ENCODE measurements at regions not wholly inside any gene's neighbourhood (a gene's known extent, or its start where the extent isn't known, plus 50 kb on each side); places are given as distances from the start of the nearest gene placed in this dataset.

GRCh38 chr1:30819244-30819571 is 61.6 kb upstream of the LAPTM5 start:
- Histone ChIP-seq H3K27me3 (replicated peaks; ENCODE audit: insufficient read depth, low read depth, low read length, poor library complexity) (peaks cover 9% of the 10 kb centered on the region), H3K36me3 (ENCODE audit: insufficient read depth, low read length, poor library complexity, severe bottlenecking) (no peaks in the 10 kb centered on the region), H3K9me3 (ENCODE audit: low read depth, low read length, poor library complexity, severe bottlenecking) (no peaks in the 10 kb centered on the region), H3K27ac (ENCODE audit: low read depth, low read length, poor library complexity, severe bottlenecking) (no peak overlapping the region), H3K4me1 (ENCODE audit: insufficient read depth, low read length, poor library complexity, severe bottlenecking) (peaks cover 14% of the 10 kb centered on the region), H3K4me3 (ENCODE audit: low read depth, low read length, poor library complexity, severe bottlenecking) (no peak overlapping the region)
- ChIA-PET POLR2A (ENCODE audit: low non-redundant PET) (no interaction called here), CTCF (no interaction called here)
- DNase-seq (ENCODE audit: low spot score), result no peak
- intact Hi-C loops (cut with micrococcal nuclease; ENCODE audit: unreplicated experiment), result no loop called here
- BruUV-seq (replicated peaks), result no TSS peak
- TF ChIP-seq EZH2 (IDR thresholded peaks at IDR 0.05; ENCODE audit: borderline replicate concordance, low read depth, low read length, poor library complexity, severe bottlenecking), result no peak
- TF ChIP-seq, protein P1, sequence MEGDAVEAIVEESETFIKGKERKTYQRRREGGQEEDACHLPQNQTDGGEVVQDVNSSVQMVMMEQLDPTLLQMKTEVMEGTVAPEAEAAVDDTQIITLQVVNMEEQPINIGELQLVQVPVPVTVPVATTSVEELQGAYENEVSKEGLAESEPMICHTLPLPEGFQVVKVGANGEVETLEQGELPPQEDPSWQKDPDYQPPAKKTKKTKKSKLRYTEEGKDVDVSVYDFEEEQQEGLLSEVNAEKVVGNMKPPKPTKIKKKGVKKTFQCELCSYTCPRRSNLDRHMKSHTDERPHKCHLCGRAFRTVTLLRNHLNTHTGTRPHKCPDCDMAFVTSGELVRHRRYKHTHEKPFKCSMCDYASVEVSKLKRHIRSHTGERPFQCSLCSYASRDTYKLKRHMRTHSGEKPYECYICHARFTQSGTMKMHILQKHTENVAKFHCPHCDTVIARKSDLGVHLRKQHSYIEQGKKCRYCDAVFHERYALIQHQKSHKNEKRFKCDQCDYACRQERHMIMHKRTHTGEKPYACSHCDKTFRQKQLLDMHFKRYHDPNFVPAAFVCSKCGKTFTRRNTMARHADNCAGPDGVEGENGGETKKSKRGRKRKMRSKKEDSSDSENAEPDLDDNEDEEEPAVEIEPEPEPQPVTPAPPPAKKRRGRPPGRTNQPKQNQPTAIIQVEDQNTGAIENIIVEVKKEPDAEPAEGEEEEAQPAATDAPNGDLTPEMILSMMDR (conservative IDR thresholded peaks at IDR 0.05; ENCODE audit: low read depth, low read length), result no peak

- Histone ChIP-seq H3K9me3 (ENCODE audit: low read depth, low read length, poor library complexity, severe bottlenecking) (no peaks in the 10 kb centered on the region), H3K27me3 (replicated peaks; ENCODE audit: insufficient read depth, low read depth, low read length, poor library complexity) (peaks cover 9% of the 10 kb centered on the region), H3K4me3 (ENCODE audit: low read depth, low read length, poor library complexity, severe bottlenecking) (no peak overlapping the region), H3K36me3 (ENCODE audit: insufficient read depth, low read length, poor library complexity, severe bottlenecking) (no peaks in the 10 kb centered on the region), H3K4me1 (ENCODE audit: insufficient read depth, low read length, poor library complexity, severe bottlenecking) (peaks cover 9% of the 10 kb centered on the region), H3K27ac (ENCODE audit: low read depth, low read length, poor library complexity, severe bottlenecking) (no peak overlapping the region)
- ChIA-PET CTCF (no interaction called here), POLR2A (ENCODE audit: low non-redundant PET) (no interaction called here)
- no peak for DNase-seq (ENCODE audit: low spot score)
- BruUV-seq (replicated peaks), result no TSS peak
- no peak for TF ChIP-seq EZH2 (IDR thresholded peaks at IDR 0.05; ENCODE audit: borderline replicate concordance, low read depth, low read length, poor library complexity, severe bottlenecking)
- TF ChIP-seq, protein P1 (conservative IDR thresholded peaks at IDR 0.05; ENCODE audit: low read depth, low read length), result no peak
- intact Hi-C loops (cut with micrococcal nuclease; ENCODE audit: unreplicated experiment), result no loop called here
Observed at GRCh38 chr1:30818568-30819243, 61.1 kb upstream of the LAPTM5 start.

DNA sequence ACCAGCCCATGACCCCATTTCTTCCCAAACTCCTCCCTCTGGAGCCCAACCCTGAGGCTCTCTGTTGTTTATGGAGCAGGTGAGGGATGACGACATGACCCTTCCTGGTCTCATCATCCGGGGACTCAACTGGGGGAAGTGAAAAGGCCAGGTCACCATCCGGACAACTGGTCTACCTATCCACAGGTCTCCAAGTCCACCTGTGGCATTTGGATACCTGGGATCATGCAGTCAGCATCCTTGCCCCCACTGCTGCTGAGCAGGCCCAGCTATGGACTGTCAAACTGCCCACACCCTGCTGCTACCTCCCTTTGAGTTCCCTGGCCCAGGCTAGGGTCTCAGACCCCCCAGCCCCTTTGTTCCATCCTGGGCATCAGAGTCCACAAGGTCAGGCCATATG is 60.0 kb upstream of the LAPTM5 start:
- H3K4me1 ChIP-seq (ENCODE audit: insufficient read depth, low read length, poor library complexity, severe bottlenecking), result peaks cover 8% of the 10 kb centered on the region
- ChIA-PET POLR2A (ENCODE audit: low non-redundant PET) (no interaction called here), CTCF (interaction anchor here (1.8 kb wide), 1 partner anchor 17 kb away, joined by 7 read pairs; no protein-coding TSS in a partner anchor)
- DNase-seq (ENCODE audit: low spot score), result no peak
- no peak overlapping the region for H3K4me3 ChIP-seq (ENCODE audit: low read depth, low read length, poor library complexity, severe bottlenecking)
- TF ChIP-seq, protein P1 (conservative IDR thresholded peaks at IDR 0.05; ENCODE audit: low read depth, low read length), result no peak
- TF ChIP-seq EZH2 (IDR thresholded peaks at IDR 0.05; ENCODE audit: borderline replicate concordance, low read depth, low read length, poor library complexity, severe bottlenecking), result no peak
- intact Hi-C loops (cut with micrococcal nuclease; ENCODE audit: unreplicated experiment), result no loop called here
- BruUV-seq (replicated peaks), result no TSS peak
- no peaks in the 10 kb centered on the region for H3K36me3 ChIP-seq (ENCODE audit: insufficient read depth, low read length, poor library complexity, severe bottlenecking)
- H3K9me3 ChIP-seq (ENCODE audit: low read depth, low read length, poor library complexity, severe bottlenecking), result no peaks in the 10 kb centered on the region
- peaks cover 9% of the 10 kb centered on the region for H3K27me3 ChIP-seq (replicated peaks; ENCODE audit: insufficient read depth, low read depth, low read length, poor library complexity)
- H3K27ac ChIP-seq (ENCODE audit: low read depth, low read length, poor library complexity, severe bottlenecking), result no peak overlapping the region
